Esophagus squamous epithelium (tissue), 4 donors: ENCODE measurements at regions not wholly inside any gene's neighbourhood (a gene's known extent, or its start where the extent isn't known, plus 50 kb on each side); places are given as distances from the start of the nearest gene placed in this dataset.

Source experiments
- POLR2A ChIP-seq, 4 donors: fragments of 450-650 bp; IDR thresholded peaks; one replicate each; pipeline ENCODE4 v1.6.1; 2017; ENCODE audit warnings: antibody characterized with exemption in 4 of 4, mild to moderate bottlenecking in 4 of 4, moderate library complexity in 3 of 4
- TF ChIP-seq, protein P1 (sequence below), 6 experiments: fragments of 450-650 bp in 4 of 6; fragments of 200-600 bp in 2 of 6; sonication (generic) in 2 of 6; IDR thresholded peaks; one replicate each; pipeline ENCODE4 v1.5.1; 2016 to 2019; ENCODE audit warnings: antibody characterized with exemption in 6 of 6, mild to moderate bottlenecking in 4 of 6, moderate library complexity in 4 of 6

DNA sequence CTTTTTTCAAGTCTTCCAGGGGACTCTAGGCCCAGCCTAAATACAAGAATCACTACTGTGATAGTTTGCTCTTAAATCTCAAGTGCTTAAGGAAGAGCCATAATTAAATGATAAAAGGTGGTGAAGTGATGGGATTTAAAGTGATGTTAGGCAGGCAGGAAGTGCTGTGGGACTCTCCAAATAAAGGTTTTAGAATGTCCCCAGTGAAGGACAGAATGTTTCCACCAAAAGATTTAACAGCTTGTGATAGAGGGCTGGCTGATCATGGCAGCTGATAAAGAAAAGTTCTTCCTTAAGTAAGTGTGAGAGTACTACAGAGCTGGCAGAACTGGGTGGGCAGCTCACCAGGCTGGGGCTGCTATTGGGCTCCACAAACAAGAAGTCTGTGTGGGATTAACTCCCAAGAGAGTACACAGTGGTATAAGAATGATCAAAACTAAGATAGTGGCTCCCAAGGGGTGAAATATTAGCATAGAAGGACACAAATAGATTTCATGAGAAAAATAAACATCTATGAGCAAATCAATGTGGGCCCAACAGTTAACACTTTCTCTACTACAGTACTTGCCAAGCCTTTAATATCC is 637.2 kb upstream of the CPEB2 start:
- TF ChIP-seq, protein P1, sequence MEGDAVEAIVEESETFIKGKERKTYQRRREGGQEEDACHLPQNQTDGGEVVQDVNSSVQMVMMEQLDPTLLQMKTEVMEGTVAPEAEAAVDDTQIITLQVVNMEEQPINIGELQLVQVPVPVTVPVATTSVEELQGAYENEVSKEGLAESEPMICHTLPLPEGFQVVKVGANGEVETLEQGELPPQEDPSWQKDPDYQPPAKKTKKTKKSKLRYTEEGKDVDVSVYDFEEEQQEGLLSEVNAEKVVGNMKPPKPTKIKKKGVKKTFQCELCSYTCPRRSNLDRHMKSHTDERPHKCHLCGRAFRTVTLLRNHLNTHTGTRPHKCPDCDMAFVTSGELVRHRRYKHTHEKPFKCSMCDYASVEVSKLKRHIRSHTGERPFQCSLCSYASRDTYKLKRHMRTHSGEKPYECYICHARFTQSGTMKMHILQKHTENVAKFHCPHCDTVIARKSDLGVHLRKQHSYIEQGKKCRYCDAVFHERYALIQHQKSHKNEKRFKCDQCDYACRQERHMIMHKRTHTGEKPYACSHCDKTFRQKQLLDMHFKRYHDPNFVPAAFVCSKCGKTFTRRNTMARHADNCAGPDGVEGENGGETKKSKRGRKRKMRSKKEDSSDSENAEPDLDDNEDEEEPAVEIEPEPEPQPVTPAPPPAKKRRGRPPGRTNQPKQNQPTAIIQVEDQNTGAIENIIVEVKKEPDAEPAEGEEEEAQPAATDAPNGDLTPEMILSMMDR (IDR thresholded peaks at IDR 0.05), result no peak
- TF ChIP-seq POLR2A (IDR thresholded peaks at IDR 0.05), result no peak
